Transverse colon (tissue), 4 donors: ENCODE measurements at regions not wholly inside any gene's neighbourhood (a gene's known extent, or its start where the extent isn't known, plus 50 kb on each side); places are given as distances from the start of the nearest gene placed in this dataset.

Experiments
- EP300 ChIP-seq: sonication (generic); formaldehyde crosslinking; IDR thresholded peaks from one replicate; pipeline ENCODE4 v1.6.1; 2017; ENCODE audit warnings: antibody characterized with exemption, low read depth
- POLR2A ChIP-seq: fragments of 450-650 bp; IDR thresholded peaks from one replicate; pipeline ENCODE4 v1.6.1; 2016; ENCODE audit warnings: antibody characterized with exemption, mild to moderate bottlenecking, moderate library complexity
- POLR2AphosphoS5 ChIP-seq, 3 donors: sonication (generic); formaldehyde crosslinking; IDR thresholded peaks; one replicate each; pipeline ENCODE4 v1.6.1; 2016; ENCODE audit warnings: antibody characterized with exemption in 3 of 3
- TF ChIP-seq, protein P1 (sequence below), 5 experiments: fragments of 200-600 bp in 3 of 5; fragments of 450-650 bp in 2 of 5; sonication (generic) in 3 of 5; IDR thresholded peaks; 1 replicate in 2 of 5; 2 replicates in 3 of 5; pipeline ENCODE4 v1.5.1; 2016 to 2017; ENCODE audit warnings: antibody characterized with exemption in 5 of 5, inconsistent platforms in 3 of 5, mild to moderate bottlenecking in 2 of 5, moderate library complexity in 1 of 5

DNA sequence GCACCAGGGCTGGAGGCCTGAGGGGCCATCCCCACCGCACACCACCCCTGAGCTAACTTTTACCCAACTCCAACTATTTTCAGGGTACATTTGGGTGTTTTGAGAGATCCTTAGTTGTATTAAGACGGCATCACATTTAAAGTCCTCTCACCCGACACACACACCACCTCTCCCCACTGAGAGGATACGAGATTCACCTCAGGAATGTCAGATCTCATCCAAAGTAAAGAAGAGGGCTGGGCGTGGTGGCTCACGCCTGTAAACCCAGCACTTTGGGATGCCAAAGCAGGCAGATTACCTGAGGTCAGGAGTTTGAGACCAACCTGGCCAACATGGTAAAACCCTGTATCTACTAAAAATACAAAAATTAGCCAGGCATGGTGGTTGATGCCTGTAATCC lies 88.4 kb downstream of the RBFOX3 start:
- TF ChIP-seq POLR2A (no peak), EP300 (no peak), POLR2AphosphoS5 (IDR thresholded peaks at IDR 0.05) (no peak)
- TF ChIP-seq, protein P1, sequence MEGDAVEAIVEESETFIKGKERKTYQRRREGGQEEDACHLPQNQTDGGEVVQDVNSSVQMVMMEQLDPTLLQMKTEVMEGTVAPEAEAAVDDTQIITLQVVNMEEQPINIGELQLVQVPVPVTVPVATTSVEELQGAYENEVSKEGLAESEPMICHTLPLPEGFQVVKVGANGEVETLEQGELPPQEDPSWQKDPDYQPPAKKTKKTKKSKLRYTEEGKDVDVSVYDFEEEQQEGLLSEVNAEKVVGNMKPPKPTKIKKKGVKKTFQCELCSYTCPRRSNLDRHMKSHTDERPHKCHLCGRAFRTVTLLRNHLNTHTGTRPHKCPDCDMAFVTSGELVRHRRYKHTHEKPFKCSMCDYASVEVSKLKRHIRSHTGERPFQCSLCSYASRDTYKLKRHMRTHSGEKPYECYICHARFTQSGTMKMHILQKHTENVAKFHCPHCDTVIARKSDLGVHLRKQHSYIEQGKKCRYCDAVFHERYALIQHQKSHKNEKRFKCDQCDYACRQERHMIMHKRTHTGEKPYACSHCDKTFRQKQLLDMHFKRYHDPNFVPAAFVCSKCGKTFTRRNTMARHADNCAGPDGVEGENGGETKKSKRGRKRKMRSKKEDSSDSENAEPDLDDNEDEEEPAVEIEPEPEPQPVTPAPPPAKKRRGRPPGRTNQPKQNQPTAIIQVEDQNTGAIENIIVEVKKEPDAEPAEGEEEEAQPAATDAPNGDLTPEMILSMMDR (IDR thresholded peaks at IDR 0.05), result no peak
